GM12878 (cell line): ENCODE measurements at regions not wholly inside any gene's neighbourhood (a gene's known extent, or its start where the extent isn't known, plus 50 kb on each side); places are given as distances from the start of the nearest gene placed in this dataset.

Experiments
- ATAC-seq: fragments of 200-7000 bp; cut with Tn5 transposase; 3 replicates; pipeline ENCODE4 v1.9.1; 2020; ENCODE audit warnings: mild to moderate bottlenecking, moderate library complexity
- BruUV-seq: library from RNA; stranded (reverse); fragments of 400-500 nt; replicated peaks from 2 replicates; lab custom pipeline; 2021; lab: Mats Ljungman, UMichigan
- CTCF ChIA-PET: fragments of 300-600 bp; sonication (Branson Sonifier 250); formaldehyde crosslinking; extraction: SDS; loops from one replicate; lab custom pipeline; 2021; ENCODE audit warnings: inconsistent platforms; lab: Yijun Ruan, JAX
- POLR2A ChIA-PET: fragments of 350-600 bp; formaldehyde crosslinking; extraction: SDS; loops from one replicate; lab custom pipeline; 2021; ENCODE audit warnings: inconsistent platforms; lab: Charles Lee
- RAD21 ChIA-PET: fragments of 300-600 bp; sonication (Branson Sonifier 250); formaldehyde crosslinking; loops from one replicate; lab custom pipeline; 2023; ENCODE audit warnings: antibody characterized with exemption; ENCODE audit not compliant: unreplicated experiment; lab: Charles Lee
- SMC1A ChIA-PET: fragments of 300-600 bp; sonication (Branson Sonifier 250); formaldehyde crosslinking; loops from one replicate; lab custom pipeline; 2023; ENCODE audit not compliant: unreplicated experiment, uncharacterized antibody; lab: Charles Lee
- DNase-seq: peaks from one replicate; pipeline ENCODE4 v3.0.0-alpha.2; 2011; ENCODE audit warnings: low read depth, low spot score
- FAIRE-seq: peaks from 3 replicates; lab custom pipeline; 2011; peaks lifted over from hg19 to GRCh38; lab: Jason Lieb, UNC
- H2AFZ ChIP-seq: 2 replicates; pipeline ENCODE4 v1.6.0; 2011; ENCODE audit warnings: low read depth, low read length, control low read depth; ENCODE audit not compliant: control insufficient read depth
- H3K27ac ChIP-seq: 2 replicates; pipeline ENCODE4 v1.5.1; 2011; ENCODE audit warnings: control low read depth; ENCODE audit not compliant: control insufficient read depth, insufficient read depth
- H3K27me3 ChIP-seq, 2 experiments: replicated peaks in 1 of 2; 2 replicates each; pipeline versions ENCODE4 v1.6.0 to v1.6.1; 2011; ENCODE audit warnings: low read length in 1 of 2; ENCODE audit not compliant: control insufficient read depth in 2 of 2, insufficient read depth in 2 of 2
- H3K36me3 ChIP-seq, 2 experiments: 2 replicates each; pipeline ENCODE4 v1.5.1; 2011; ENCODE audit warnings: low read length in 1 of 2; ENCODE audit not compliant: control insufficient read depth in 2 of 2, insufficient read depth in 2 of 2
- H3K4me1 ChIP-seq: 2 replicates; pipeline ENCODE4 v1.6.1; 2011; ENCODE audit warnings: mild to moderate bottlenecking, low read length, moderate library complexity, mixed read lengths; ENCODE audit not compliant: control insufficient read depth, insufficient read depth
- H3K4me2 ChIP-seq: 2 replicates; pipeline ENCODE4 v1.6.0; 2011; ENCODE audit warnings: control low read depth; ENCODE audit not compliant: control insufficient read depth, insufficient read depth
- H3K4me3 ChIP-seq: fragments of 200-600 bp; sonication (generic); 2 replicates; pipeline ENCODE4 v1.5.1; 2016
- H3K79me2 ChIP-seq: 2 replicates; pipeline ENCODE4 v1.6.0; 2011; ENCODE audit warnings: low read length; ENCODE audit not compliant: control insufficient read depth, insufficient read depth
- H3K9ac ChIP-seq: 2 replicates; pipeline ENCODE4 v1.8.0; 2011; ENCODE audit warnings: low read length, control low read depth, mixed read lengths; ENCODE audit not compliant: control insufficient read depth, insufficient read depth
- H3K9me3 ChIP-seq: replicated peaks from 3 replicates; pipeline ENCODE4 v1.5.1; 2011; ENCODE audit warnings: mild to moderate bottlenecking, low read length; ENCODE audit not compliant: control insufficient read depth, insufficient read depth
- H4K20me1 ChIP-seq: 2 replicates; pipeline ENCODE4 v1.6.0; 2011; ENCODE audit not compliant: control insufficient read depth, insufficient read depth
- BCL11A ChIP-seq: IDR thresholded peaks from 2 replicates; pipeline ENCODE4 v1.6.1; 2011; ENCODE audit warnings: low read depth, low read length
- CBX5 ChIP-seq: sonication (generic); IDR thresholded peaks from 2 replicates; pipeline ENCODE4 v1.6.1; 2016; ENCODE audit warnings: low read depth, moderate library complexity, mild to moderate bottlenecking, inconsistent platforms
- CHD1 ChIP-seq: IDR thresholded peaks from 2 replicates; pipeline ENCODE4 v1.6.1; 2012; ENCODE audit warnings: low read depth, low read length, improper control_type of control experiment
- DPF2 ChIP-seq: fragments of 450-650 bp; IDR thresholded peaks from 2 replicates; pipeline ENCODE4 v1.6.1; 2017; ENCODE audit warnings: mild to moderate bottlenecking
- GATAD2B ChIP-seq: fragments of 450-650 bp; conservative IDR thresholded peaks from 2 replicates; pipeline ENCODE4 v1.6.1; 2017; ENCODE audit warnings: low read depth, mild to moderate bottlenecking, moderate library complexity
- MXI1 ChIP-seq: fragments of 150-350 bp; IDR thresholded peaks from 2 replicates; pipeline ENCODE4 v1.6.1; 2011; ENCODE audit warnings: low read depth, mild to moderate bottlenecking, inconsistent platforms, low read length, improper control_type of control experiment
- NFIC ChIP-seq: IDR thresholded peaks from 2 replicates; pipeline ENCODE4 v1.6.1; 2012; ENCODE audit warnings: low read depth, mild to moderate bottlenecking, inconsistent platforms, low read length, moderate library complexity
- SMAD5 ChIP-seq: IDR thresholded peaks from 2 replicates; pipeline ENCODE4 v1.6.1; 2016; ENCODE audit warnings: antibody characterized with exemption, low read depth
- TARDBP ChIP-seq: IDR thresholded peaks from 2 replicates; pipeline ENCODE4 v1.6.1; 2016; ENCODE audit warnings: borderline replicate concordance
- TCF12 ChIP-seq: IDR thresholded peaks from 2 replicates; pipeline ENCODE4 v1.6.1; 2011; ENCODE audit warnings: low read depth, mild to moderate bottlenecking, low read length
- TCF3 ChIP-seq: IDR thresholded peaks from 2 replicates; pipeline ENCODE4 v1.6.1; 2012; ENCODE audit warnings: low read depth, mild to moderate bottlenecking, low read length, borderline replicate concordance; ENCODE audit not compliant: insufficient read depth
- YBX1 ChIP-seq: fragments of 450-650 bp; IDR thresholded peaks from 2 replicates; pipeline ENCODE4 v1.6.1; 2016; ENCODE audit warnings: antibody characterized with exemption
- WGBS: methylation state at CpG from one replicate; pipeline ENCODE4 v1.1.6; 2016; ENCODE audit warnings: low lambda C conversion rate; ENCODE audit not compliant: insufficient replicate concordance, insufficient coverage; ENCODE audit errors: missing lambda C conversion rate; 5-methylcytosine and 5-hydroxymethylcytosine counted together
- in situ Hi-C: fragments of 300-500 bp; cut with MboI; formaldehyde crosslinking; loops from 9 replicates; pipeline ENCODE4 v1.14.3; 2018; ENCODE audit warnings: mixed read lengths
- intact Hi-C: fragments of 100-400 bp; cut with micrococcal nuclease; formaldehyde crosslinking; loops from one replicate; pipeline ENCODE4 v1.14.2; 2022; ENCODE audit not compliant: unreplicated experiment

- WGBS, result 79% methylated on average over 13 of the region's 13 CpGs
- no TSS peak for BruUV-seq
- DNase-seq (no peak), ATAC-seq (no peak), FAIRE-seq (no peak)
- TF ChIP-seq YBX1 (no peak), SMAD5 (no peak), TARDBP (no peak), CBX5 (no peak)
- ChIA-PET POLR2A (no interaction called here), RAD21 (no interaction called here), SMC1A (interaction anchor here (1.1 kb wide), 1 partner anchor 9 kb away, joined by 3 read pairs; no protein-coding TSS in a partner anchor), CTCF (no interaction called here)
- H4K20me1 ChIP-seq, result no peaks in the 10 kb centered on the region
- no peak overlapping the region for H3K9ac ChIP-seq
- H3K27ac ChIP-seq, result no peak overlapping the region
- no peak overlapping the region for H2AFZ ChIP-seq
- no peaks in the 10 kb centered on the region; the same call in 2 of the 3 replicates for H3K9me3 ChIP-seq
- H3K4me2 ChIP-seq, result no peak overlapping the region
- in situ Hi-C loops (no loop called here), intact Hi-C loops (no loop called here)
- no peak overlapping the region for H3K4me3 ChIP-seq
- peaks cover 13% of the 10 kb centered on the region; the same call in 1 of the 2 replicates for H3K4me1 ChIP-seq
- H3K27me3 ChIP-seq, result peaks cover 0 to 3% of the 10 kb centered on the region in 2 experiments; a peak in 2 of 4 replicates
- H3K36me3 ChIP-seq, result no peaks in the 10 kb centered on the region
- no peaks in the 10 kb centered on the region for H3K79me2 ChIP-seq
Measured at GRCh38 chr3:194870394-194871110, 184.9 kb downstream of the FAM43A start.

DNA sequence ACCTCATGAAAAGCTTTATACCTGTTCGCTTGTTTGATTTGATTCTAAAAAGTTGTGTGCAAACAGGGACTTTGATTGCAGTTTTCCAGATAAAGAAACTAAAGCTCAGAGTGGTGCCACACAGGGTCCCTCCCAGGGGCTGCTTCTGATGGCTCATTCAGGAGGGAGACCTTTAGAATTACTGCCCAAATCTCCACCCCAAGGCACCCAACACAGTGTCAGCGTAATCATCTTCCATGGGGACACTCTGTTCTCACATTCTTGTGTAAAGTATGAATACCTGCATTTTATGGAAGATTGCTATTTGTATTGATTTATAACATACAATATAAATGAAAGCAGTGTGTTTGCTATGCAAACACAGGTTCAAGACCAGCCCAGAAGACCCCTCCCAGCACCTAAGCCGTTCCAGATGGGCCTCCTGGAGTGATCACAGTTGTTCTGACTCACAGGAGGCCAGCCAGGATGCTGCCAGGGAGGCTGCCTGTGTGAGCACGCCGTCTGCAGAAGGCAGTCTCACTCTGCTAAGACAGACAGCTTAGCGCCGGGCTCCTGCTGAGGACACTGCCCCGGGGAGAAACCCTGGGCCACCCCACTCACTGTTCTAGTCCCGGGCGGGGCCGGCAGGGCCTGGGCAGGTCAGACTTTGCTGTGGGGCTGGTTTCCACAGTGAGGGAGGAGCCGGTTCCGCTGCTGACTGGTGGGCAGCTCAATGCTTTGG, 185.6 kb downstream of the FAM43A start:
- H3K36me3 ChIP-seq, result no peaks in the 10 kb centered on the region
- in situ Hi-C loops, result no loop called here
- 14% methylated on average over 13 of the region's 13 CpGs for whole genome bisulfite sequencing
- TF ChIP-seq TCF3 (no peak), TARDBP (no peak), CHD1 (no peak), TCF12 (no peak), NFIC (no peak), DPF2 (no peak), BCL11A (no peak), GATAD2B (no peak), MXI1 (no peak)
- peak overlapping the region; percentile 22; the same call in 1 of the 2 replicates for H3K4me2 ChIP-seq
- intact Hi-C loops, result no loop called here
- CTCF ChIA-PET, result no interaction called here
- POLR2A ChIA-PET, result no interaction called here
- peaks cover 10% of the 10 kb centered on the region; the same call in 1 of the 2 replicates for H3K4me1 ChIP-seq
- H3K9ac ChIP-seq, result no peak overlapping the region
- H4K20me1 ChIP-seq, result no peaks in the 10 kb centered on the region
- FAIRE-seq (no peak), DNase-seq (no peak), ATAC-seq (peak; percentile 85)
- H3K4me3 ChIP-seq, result no peak overlapping the region
- no peaks in the 10 kb centered on the region for H3K79me2 ChIP-seq
- peak overlapping the region; percentile 1 for H2AFZ ChIP-seq
- H3K27ac ChIP-seq, result no peak overlapping the region
- no TSS peak for BruUV-seq
- peaks cover 0 to 4% of the 10 kb centered on the region in 2 experiments; a peak in 2 of 4 replicates for H3K27me3 ChIP-seq
- SMC1A ChIA-PET, result interaction anchor here (1.1 kb wide), 1 partner anchor 8 kb away, joined by 3 read pairs; no protein-coding TSS in a partner anchor
- no peaks in the 10 kb centered on the region; the same call in 2 of the 3 replicates for H3K9me3 ChIP-seq
- RAD21 ChIA-PET, result no interaction called here
